HG02852 (cell line): ENCODE measurements at regions not wholly inside any gene's neighbourhood (a gene's known extent, or its start where the extent isn't known, plus 50 kb on each side); places are given as distances from the start of the nearest gene placed in this dataset.

Source experiments
- ATAC-seq: cut with Tn5 transposase; IDR thresholded peaks from one replicate; pipeline ENCODE4 v1.9.1; 2021; ENCODE audit warnings: mild to moderate bottlenecking, moderate library complexity; ENCODE audit not compliant: unreplicated experiment

GRCh38 chr6:113512576-113512975, 344.6 kb upstream of the MARCKS start:
- no peak for ATAC-seq

DNA sequence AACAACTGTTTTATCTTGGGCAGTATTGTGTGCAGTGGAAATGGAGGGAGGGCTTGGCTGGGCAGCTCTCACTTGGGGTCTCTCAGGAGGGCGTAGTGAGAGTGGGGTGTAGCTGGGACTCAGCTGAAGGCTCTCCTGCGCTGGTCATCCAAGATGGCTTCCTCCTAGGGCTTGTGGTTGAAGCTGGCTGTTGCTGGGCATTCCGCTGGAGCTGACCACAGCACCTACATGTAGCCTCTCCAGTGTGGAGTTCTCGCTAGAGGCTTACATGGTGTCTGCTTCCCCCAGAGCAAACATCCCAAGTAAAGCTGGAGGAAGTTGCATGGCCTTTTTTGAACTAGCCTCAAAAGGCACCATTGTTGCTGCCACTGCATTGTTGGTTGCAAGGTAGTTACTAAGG, 344.1 kb upstream of the MARCKS start:
- ATAC-seq: no peak

GRCh38 chr6:113522376-113522775, 334.8 kb upstream of the MARCKS start:
- no peak for ATAC-seq

- no peak for ATAC-seq
Observed at GRCh38 chr6:113524826-113525225, 332.3 kb upstream of the MARCKS start.

DNA sequence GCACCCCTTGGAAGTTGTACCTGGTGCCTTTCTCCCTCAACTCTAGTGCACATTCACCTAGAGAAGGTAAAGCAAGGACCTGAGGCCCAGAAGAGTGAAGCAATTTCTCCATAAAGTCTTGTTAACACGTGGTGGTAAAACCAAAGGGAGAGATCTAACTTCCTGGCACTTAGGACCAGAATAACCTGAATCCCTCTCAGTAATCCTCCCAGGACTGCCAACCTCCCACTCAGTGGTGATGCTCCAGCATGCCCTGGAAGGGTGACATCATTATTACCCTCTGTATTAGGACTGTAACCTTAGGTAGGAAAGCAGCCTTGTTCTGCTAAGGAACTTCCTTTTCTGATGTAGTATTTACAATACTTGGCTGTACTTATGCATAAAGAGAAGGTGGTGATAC, 330.6 kb upstream of the MARCKS start:
- ATAC-seq: no peak

DNA sequence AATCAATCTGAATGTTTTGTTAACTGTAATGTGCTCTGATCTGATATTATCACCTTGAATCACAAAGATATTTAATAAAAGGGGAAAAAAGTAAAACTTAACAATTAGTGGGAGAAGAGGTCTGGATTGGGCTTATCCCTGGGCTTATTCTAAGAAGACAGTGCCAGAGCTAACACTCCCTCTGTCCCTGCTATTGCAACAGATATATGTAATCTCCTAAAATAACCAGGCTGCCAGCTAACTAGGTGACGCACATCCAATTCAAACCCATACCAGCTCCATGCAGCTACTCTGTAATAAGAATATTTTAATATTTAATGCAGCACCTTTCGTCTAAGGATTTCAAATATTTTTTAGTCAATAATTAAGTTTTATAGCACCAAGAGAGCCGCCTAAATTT, 330.1 kb upstream of the MARCKS start:
- no peak for ATAC-seq

GRCh38 chr6:113528111-113528510, 329.0 kb upstream of the MARCKS start:
- no peak for ATAC-seq

- no peak for ATAC-seq
Observed at GRCh38 chr6:113529196-113529595, 327.9 kb upstream of the MARCKS start.

GRCh38 chr6:113529879-113530278, 327.3 kb upstream of the MARCKS start:
- no peak for ATAC-seq

DNA sequence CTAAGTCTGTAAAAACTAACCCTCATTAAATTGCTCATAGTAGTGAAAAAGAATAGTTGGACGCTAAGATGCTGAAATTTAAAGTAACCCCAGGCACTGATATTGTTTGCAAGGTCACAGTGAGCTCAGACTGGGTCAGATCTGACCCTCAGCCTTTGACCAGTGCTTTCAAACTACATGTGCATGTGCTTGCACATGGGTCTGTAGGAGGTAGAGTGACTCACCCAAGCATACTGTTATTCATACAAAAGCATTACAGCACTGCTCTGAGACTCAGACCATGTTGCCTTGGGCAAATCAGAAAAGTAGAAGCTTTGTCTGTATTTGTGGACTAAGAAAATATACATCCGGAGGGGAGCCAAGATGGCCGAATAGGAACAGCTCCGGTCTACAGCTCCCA, 326.4 kb upstream of the MARCKS start:
- no peak for ATAC-seq

GRCh38 chr6:113539202-113539601, 317.9 kb upstream of the MARCKS start:
- ATAC-seq: no peak

DNA sequence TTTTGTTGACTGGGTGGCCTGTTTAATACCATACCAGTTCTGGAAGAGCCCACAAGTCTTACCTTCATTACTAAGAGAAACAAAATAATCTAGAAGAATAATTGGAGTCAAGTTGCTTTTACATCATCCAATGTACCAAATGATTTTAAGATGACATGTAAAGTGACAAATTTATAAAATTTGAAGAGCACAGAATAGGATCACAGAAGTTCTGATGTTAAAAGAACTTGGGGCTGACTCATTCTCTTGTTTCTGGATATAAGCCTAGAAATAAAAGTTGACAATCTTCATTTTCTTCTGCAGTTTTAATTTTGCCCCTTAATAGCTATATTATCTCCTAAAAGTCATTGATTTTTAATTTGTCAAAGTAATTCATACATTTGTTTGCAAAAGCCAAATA, 317.5 kb upstream of the MARCKS start:
- no peak for ATAC-seq

DNA sequence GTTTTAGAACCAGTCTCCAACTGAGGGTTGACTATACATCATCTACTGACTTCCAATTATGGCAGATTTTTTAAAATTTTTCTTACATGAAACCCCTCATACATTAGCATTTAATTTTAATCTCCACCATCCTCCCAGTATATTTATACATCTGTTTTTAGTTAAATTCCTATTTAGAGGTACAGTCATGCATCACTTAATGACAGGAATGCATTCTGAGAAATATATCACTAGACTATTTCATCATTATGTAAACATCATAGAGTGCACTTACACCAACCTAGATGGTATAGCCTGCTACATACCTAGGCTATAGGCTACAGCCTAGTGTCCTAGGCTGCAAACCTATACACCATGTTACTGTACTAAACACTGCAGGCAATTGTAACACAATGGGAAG, 316.7 kb upstream of the MARCKS start:
- no peak for ATAC-seq

DNA sequence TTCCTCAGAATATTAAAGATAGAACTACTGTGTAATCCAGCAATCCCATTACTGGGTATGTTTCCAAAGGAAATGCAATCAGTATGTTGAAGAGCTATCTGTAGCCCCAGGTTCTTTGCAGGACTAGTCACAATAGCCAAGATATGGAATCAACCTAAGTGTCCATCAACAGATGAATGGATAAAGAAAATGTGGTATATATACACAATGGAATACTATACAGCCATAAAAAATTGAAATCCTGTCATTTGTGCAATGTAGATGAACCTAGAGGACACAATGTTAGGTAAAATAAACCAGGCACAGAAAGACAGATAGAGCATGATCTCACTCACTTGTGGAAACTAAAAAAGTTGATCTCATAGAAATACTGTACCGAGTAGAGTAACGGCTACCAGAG, 306.0 kb upstream of the MARCKS start:
- no peak for ATAC-seq

DNA sequence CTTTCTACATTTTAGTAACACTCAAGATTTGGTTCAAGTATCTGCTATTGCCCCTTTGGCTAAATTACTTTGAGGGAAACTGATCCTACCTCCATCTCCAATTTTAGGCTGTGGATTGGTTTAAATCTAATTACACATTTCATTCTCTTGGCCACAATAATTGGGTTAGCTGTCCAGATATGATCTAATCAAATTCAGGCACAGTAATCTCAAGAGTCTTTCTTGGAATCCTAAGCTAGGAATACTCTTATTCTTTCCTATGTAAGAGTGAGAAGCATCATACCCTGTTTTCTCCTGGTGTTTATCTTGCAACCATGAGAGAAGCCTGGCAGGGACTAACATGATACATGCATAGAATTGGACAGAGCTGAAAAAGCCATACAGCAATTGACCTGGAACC, 300.4 kb upstream of the MARCKS start:
- no peak for ATAC-seq

DNA sequence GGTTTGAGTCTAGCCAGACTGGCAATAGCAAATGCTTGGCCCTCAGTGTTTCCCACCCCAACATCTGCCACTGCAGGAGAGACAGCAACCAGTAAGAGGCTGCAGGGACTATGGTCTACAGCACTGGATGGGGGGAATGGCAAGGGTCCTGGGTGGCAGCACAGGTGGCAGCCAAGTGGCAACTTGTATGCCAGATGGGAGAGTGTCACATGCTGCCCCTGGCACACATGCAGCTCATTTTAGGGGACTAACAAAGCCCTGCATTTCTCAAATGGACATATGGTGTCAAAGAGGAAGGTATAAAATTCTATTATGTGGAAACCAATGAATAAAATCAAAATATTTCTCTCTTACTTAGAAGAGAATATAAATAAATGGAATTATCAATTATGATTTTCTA, 298.7 kb upstream of the MARCKS start:
- ATAC-seq: no peak

DNA sequence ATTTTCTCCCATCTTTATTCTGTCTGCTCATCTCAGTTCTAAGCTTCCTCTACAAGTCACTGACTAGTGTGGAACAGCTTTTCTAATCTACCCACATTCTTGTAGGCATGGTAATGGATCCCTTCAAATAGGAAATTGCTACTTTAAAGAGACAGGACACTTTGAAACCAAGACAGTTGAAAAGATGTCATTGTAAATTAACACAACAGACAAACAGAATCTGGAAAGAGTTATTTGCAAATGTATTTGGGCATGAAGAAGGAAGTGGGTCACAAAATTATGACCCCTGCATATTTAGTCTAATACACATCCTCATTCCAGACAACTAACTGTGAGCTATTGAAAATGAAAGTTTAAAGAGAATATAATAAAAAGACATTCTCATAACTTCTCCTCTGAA, 298.2 kb upstream of the MARCKS start:
- ATAC-seq: no peak

DNA sequence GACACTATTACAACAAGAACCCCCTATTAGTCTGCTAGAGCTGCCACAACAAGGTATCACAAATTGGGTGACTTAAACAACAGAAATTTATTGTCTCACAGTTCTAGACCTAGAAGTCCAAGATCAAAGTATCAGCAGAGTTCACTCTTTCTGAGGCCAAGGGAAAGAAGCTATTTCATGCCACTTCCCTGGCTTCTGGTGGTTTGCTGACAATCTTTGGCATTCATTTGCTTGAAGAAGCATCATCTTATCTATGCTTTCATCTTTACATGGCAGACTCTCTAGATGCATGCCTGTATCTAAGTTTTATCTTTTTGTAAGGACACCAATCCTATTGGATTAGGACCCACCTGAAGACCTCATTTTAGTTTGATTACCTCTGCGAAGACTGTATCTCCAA, 296.8 kb upstream of the MARCKS start:
- ATAC-seq: no peak

GRCh38 chr6:113560908-113561307, 296.2 kb upstream of the MARCKS start:
- no peak for ATAC-seq

- ATAC-seq: no peak
Observed at GRCh38 chr6:113562248-113562647, 294.9 kb upstream of the MARCKS start.

GRCh38 chr6:113564371-113565171, 292.6 kb upstream of the MARCKS start:
- ATAC-seq: peak; percentile 63

DNA sequence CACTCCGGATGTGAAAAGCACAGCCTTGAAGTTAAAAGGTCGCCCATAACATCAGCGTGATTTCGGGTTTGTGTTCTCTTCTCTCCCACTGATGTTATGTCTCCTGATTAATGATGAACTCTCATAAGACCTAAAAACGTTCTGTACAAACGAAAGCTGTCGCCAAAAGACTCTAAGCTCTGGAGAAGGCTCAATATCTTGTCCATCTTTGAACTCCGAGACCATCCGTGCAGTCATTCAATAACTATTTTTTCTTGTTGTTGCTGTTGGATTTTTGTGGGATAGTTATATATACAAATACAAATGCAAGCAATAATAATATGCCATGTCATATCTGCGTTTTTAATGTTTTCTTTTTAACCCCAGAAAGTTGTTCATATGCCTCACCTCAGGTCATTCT, 291.8 kb upstream of the MARCKS start:
- no peak for ATAC-seq

DNA sequence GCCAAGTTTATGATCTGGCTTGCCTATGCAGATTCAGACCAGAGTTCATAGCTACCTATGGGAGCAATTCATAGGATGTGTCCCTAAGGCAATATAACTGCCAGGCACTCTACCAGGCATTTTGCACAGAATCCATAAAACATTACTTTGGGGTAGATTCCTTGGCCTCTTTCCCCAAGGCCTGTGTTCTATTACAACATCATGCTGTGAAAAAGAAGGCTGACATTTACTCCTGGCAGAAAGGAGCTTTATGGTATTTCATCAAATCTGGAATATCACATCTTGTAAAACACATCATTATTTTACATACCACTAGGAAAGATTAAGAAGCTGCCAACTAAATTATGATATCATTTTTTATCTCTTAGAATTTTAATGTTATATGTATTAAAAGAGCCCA, 287.0 kb upstream of the MARCKS start:
- no peak for ATAC-seq
